DMS79 (cell line): ENCODE measurements at regions not wholly inside any gene's neighbourhood (a gene's known extent, or its start where the extent isn't known, plus 50 kb on each side); places are given as distances from the start of the nearest gene placed in this dataset.
"Not testable (repeated sequence)": the region's sequence is repeated elsewhere in the genome, so short reads cannot be mapped to it uniquely, and the experiment has no call there.

Experiments
- DNase-seq: peaks from one replicate; lab custom pipeline; 2025; lab: John Stamatoyannopoulos, UW

GRCh38 chr16:5979905-5980550 lies 882.4 kb upstream of the EEF2KMT start:
- DNase-seq: peak; percentile 37

- DNase-seq: peak; percentile 45
These were observed 879.7 kb upstream of the EEF2KMT start for GRCh38 chr16:5977329-5977728.

DNA sequence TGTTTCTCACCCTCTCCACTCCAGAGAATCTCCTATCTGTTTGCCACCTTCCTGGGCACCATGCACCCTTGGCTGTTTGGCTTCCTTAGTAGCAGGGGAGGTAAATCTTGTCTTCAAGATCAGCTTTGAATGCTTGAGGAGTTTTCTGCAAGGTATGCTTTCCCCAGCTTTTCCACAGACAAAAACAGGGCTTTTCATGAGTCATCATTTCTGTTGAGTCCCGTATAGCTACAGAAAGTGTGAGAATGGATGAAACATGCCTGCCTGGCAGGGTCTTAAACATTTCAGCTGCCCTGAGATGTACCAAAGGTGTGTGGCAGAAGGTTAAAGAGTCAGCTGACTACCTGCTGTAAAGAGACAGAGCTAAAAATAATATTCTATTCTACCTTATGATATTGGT lies 875.2 kb upstream of the EEF2KMT start:
- DNase-seq: no peak

GRCh38 chr16:5971924-5972323 lies 874.3 kb upstream of the EEF2KMT start:
- no peak for DNase-seq

DNA sequence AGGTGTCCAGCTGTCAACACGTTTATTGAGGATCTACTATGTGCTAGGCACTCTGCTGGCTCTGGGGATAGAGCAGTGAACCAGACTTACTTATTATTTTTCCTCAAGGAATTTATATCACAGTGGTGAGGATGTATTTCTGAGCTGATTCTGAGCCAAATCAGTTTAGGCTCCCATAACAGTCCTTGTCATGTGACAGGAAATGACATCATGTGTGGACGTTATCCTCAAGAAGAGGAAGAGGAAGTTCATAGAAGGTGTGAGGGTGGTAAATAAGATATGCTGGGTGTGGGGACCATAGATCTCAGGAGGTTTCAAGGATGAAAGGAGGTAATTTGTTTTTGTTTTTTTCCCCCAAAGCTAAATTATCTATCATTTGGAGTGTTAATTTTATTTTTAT lies 873.5 kb upstream of the EEF2KMT start:
- no peak for DNase-seq

DNA sequence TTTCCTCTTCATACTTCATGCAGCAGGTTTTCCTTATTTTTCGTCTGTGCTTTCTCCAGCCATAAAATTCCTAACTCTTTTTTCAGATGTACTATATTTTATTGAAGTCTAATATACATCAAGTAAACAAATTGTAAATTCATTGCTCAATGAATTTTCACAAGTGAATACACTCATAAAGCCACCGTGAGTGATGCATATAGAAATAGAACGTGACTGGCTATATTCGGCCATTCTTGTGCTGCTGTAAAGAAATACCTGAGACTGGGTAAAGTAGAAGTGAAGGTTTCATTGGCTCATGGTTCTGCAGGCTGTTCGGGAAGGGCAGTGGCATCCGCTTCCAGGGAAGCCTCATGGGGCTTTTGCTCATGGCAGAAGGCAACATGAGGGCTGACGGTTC lies 868.4 kb upstream of the EEF2KMT start:
- no peak for DNase-seq

DNA sequence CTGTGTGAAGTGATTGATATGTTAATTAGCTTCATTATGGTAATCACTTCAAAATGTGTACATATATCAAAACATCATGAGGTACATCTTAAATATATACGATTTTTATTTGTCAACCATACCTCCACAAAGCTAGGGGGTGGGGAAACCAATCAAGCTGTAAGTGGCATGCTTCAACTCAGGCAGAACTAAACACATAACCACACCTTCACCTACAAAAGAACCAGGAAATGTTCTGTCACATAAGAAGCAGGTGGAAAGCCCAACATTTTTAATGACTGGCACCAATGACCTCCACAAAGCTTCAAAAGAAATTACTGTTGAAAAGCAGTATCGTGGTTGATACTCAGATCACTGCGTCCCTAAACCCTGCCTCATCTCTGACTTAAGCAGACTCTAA lies 867.7 kb upstream of the EEF2KMT start:
- DNase-seq: peak; percentile 85

- no peak for DNase-seq
These were observed 853.9 kb upstream of the EEF2KMT start for GRCh38 chr16:5951486-5951885.

GRCh38 chr16:5944971-5945370 lies 847.4 kb upstream of the EEF2KMT start:
- DNase-seq: no peak

DNA sequence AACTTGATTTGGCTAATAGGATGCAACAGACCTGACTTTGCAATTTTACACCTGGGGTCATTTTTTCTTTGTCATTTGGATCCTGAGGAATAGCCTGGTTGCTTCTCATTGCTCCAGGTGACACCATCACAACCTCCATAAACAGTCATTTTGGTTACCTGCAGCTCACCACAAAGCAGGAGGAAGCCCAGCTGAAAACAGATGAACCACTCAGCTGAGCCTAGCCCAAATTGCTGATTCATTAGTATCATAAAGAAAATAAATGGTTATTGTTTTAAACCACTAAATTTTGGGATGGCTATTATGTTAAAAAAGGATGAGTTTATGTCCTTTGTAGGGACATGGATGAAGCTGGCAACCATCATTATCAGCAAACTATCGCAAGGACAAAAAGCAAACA lies 841.0 kb upstream of the EEF2KMT start:
- no peak for DNase-seq

- DNase-seq: no peak
These were observed 835.3 kb upstream of the EEF2KMT start for GRCh38 chr16:5932906-5933305.

- no peak for DNase-seq
These were observed 831.0 kb upstream of the EEF2KMT start for GRCh38 chr16:5928476-5929065.

- no peak for DNase-seq
These were observed 828.3 kb upstream of the EEF2KMT start for GRCh38 chr16:5925850-5926249.

GRCh38 chr16:5922686-5923085 lies 825.1 kb upstream of the EEF2KMT start:
- no peak for DNase-seq

- no peak for DNase-seq
These were observed 821.1 kb upstream of the EEF2KMT start for GRCh38 chr16:5918567-5919130.

DNA sequence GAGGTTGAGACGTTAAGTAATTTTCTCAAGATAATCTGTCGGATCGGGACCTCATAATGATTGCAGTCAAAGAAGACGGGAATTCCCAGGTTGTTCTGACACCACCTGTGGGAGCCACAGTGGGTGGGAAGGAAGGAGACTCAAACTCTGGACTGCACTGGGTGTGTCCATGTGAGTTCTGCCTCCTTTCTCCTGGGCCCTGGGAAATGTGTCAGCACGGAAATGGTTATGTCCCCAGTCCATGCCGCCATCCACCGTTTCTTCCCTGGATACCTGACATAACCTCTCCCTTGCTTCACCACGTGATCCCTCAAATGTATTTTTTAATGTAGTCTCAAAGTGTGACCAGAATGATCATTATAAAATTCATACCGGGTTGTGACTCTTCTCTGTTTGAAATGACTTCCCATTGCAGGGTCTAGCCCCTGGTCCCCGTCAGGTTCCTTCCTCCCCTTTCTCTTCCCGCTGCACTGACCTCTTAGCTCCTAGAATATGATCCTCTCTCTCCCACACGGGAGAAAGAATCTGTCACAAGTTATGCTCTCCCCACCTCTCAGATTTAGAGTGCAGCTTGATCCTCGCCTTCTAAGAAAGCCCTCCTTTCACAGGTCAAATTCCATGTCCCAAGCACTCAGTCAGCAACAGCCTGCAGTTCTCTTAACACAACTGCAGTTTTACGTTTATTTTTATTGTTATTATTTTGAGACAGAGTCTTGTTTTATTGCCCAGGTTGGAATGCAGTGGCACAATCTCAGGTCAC lies 820.0 kb upstream of the EEF2KMT start:
- DNase-seq: no peak

DNA sequence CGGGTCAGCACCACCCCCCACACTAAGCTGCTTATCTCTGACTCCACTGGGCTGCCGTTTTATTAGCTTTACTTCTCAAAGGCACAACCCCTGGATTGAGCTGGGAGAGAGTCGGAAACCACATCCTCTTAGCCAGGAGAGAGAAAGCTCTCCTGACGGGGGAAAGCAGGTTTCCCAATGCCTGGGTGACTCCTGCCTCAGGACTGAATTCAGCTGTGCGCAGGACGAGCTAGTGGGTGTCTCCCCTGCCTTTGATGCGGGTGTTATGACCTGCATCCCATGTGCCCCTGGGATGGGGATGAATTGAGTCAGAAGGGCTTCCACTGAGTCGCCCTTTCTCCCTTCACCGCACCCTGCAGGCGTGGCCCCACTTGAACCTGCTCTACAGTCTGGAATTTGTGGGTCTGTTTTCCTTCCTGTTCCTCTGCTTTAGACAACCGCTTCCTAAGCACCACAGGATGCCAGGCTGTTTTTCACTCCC lies 819.2 kb upstream of the EEF2KMT start:
- peak; percentile 46 for DNase-seq

DNA sequence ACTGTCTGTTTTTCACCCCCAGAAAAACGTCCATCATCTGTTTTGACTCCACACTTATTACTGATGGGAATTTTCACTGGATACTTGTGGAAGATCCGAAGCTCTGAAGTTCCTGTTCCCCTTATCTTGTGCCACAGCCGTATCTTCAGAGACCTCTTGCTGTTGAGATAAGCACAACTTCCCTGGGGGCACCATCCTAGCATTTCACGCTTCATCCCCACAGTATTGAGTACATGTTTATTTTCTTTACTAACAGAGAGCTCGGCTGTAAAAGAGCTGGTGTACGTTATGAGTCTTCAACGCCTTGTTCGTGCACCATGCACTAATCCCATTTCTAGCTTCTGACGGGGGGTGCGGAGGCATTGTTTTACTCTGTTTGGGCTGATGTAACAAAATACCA lies 813.6 kb upstream of the EEF2KMT start:
- DNase-seq: no peak

GRCh38 chr16:5909556-5909955 lies 812.0 kb upstream of the EEF2KMT start:
- DNase-seq: not testable (repeated sequence)

- no peak for DNase-seq
These were observed 809.9 kb upstream of the EEF2KMT start for GRCh38 chr16:5907544-5907943.

DNA sequence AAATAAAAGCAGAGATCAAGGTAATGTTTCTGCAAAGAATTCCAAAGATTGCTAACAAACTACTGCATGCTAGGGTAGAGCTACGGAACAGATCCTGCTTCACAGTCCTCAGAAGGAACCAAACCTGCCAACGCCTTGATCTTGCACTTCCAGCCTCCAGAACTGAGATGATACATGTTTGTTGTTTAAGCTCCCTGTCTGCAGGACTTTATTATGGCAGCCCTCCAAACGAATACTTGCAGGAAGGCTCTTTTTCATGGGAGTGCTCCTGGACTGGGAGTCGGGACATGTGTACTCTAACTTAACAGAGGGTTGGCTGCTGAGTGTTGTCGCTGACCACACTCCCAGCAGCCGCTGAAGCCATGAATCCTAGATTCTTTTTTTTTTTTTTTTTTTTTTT lies 808.8 kb upstream of the EEF2KMT start:
- no peak for DNase-seq

GRCh38 chr16:5905935-5906334 lies 808.3 kb upstream of the EEF2KMT start:
- no peak for DNase-seq

GRCh38 chr16:5903832-5904231 lies 806.2 kb upstream of the EEF2KMT start:
- DNase-seq: no peak
